Testis (tissue), 2 donors: ENCODE measurements at regions not wholly inside any gene's neighbourhood (a gene's known extent, or its start where the extent isn't known, plus 50 kb on each side); places are given as distances from the start of the nearest gene placed in this dataset.

Experiments used
- CTCF ChIP-seq, 3 experiments: fragments of 450-650 bp in 2 of 3; fragments of 200-600 bp in 1 of 3; sonication (generic) in 1 of 3; IDR thresholded peaks; one replicate each; pipeline ENCODE4 v1.5.1; 2016 to 2019; ENCODE audit warnings: antibody characterized with exemption in 3 of 3, mild to moderate bottlenecking in 2 of 3, moderate library complexity in 1 of 3
- POLR2A ChIP-seq: fragments of 450-650 bp; IDR thresholded peaks from one replicate; pipeline ENCODE4 v1.6.1; 2017; ENCODE audit warnings: antibody characterized with exemption, mild to moderate bottlenecking, moderate library complexity

DNA sequence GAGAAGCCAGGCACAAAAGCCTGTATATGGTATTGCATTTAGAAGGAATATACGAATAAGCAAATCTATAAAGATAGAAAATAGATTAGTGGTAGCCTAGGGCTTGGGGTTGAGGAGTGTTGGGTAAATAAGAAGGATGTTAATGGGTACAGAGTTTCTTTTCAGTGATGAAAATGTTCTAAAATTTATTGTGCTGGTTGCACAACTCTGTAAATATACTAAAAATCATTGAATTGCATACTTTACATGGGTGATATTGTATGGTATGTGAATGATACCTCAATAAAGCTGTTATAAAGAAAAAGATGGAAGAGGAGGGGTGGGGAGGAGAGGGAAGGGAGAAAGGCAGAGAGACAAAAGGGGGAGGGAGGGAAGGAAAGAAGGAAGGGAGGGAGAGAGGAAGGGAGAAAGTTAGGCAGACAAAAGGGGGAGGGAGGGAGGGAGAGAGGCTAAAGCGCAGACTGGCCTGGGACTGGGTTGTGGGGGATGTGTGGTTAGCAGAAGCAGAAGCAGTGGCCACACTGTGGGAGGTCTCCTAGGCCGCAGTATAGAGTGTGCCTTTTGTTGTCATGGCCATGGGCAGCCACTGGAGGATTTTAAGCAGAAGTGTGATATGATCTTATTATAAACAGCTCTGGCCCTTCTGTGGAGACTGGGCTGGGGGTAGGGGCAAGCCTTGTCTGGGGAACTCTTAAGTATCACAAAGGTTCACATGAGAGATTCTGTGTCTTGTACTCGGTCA, 73.6 kb upstream of the ELK3 start:
- TF ChIP-seq CTCF (IDR thresholded peaks at IDR 0.05), result no peak
- TF ChIP-seq POLR2A, result no peak
